T-helper 17 cell (primary cell): ENCODE measurements at regions not wholly inside any gene's neighbourhood (a gene's known extent, or its start where the extent isn't known, plus 50 kb on each side); places are given as distances from the start of the nearest gene placed in this dataset.

Source experiments
- ATAC-seq: fragments of 150-1000 bp; cut with Tn5 transposase; 2 replicates; pipeline ENCODE4 v1.10.0; 2021; ENCODE audit warnings: mild to moderate bottlenecking, moderate library complexity
- DNase-seq, 3 donors: peaks; one replicate each; pipeline versions ENCODE4 v3.0.0 to v3.0.0-alpha.2; 2020 to 2021
- H3K9me3 ChIP-seq: one replicate; pipeline ENCODE4 v1.7.0; 2013; ENCODE audit warnings: low read length, mild to moderate bottlenecking; ENCODE audit not compliant: control insufficient read depth, poor library complexity, severe bottlenecking
- H3K27ac Mint-ChIP-seq: one replicate; pipeline ENCODE4 v1.8.0; 2022; ENCODE audit warnings: mild to moderate bottlenecking, moderate library complexity, mixed read lengths
- H3K27me3 Mint-ChIP-seq: one replicate; pipeline ENCODE4 v1.8.0; 2022; ENCODE audit warnings: mixed read lengths
- H3K36me3 Mint-ChIP-seq: one replicate; pipeline ENCODE4 v1.8.0; 2022; ENCODE audit warnings: low read depth, mixed read lengths
- H3K4me1 Mint-ChIP-seq: one replicate; pipeline ENCODE4 v1.8.0; 2022; ENCODE audit warnings: mild to moderate bottlenecking, mixed read lengths
- H3K4me3 Mint-ChIP-seq: one replicate; pipeline ENCODE4 v1.8.0; 2022; ENCODE audit warnings: mild to moderate bottlenecking, moderate library complexity, mixed read lengths

DNA sequence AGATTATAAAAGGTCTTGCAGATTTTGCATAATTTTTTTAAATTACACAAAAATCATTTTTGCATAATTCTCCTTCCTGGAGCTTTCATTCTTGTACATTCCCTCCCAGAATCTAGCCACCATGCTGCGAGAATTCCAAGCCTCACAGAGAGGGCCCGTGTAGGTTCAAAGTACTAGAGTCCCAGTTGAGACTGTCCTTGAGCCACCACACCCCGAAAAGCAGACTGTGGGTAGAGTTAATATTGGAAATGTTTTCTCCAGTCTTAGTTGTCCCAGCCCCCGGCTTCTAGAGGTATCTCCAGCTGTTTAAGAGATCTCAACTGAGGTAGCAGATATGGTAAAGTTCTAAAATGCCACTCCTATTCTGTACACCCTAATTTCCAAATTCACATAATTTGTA lies 407.3 kb upstream of the ANO3 start:
- H3K27me3 Mint-ChIP-seq, result no peaks in the 10 kb centered on the region
- DNase-seq (no peak), ATAC-seq (no peak)
- H3K9me3 ChIP-seq, result peaks cover 4% of the 10 kb centered on the region
- H3K36me3 Mint-ChIP-seq, result no peaks in the 10 kb centered on the region
- no peak overlapping the region for H3K27ac Mint-ChIP-seq
- no peaks in the 10 kb centered on the region for H3K4me1 Mint-ChIP-seq
- no peak overlapping the region for H3K4me3 Mint-ChIP-seq

- DNase-seq, result no peak
- H3K36me3 Mint-ChIP-seq, result no peaks in the 10 kb centered on the region
- H3K4me1 Mint-ChIP-seq, result no peaks in the 10 kb centered on the region
- no peak overlapping the region for H3K27ac Mint-ChIP-seq
- no peak overlapping the region for H3K4me3 Mint-ChIP-seq
- peaks cover 4% of the 10 kb centered on the region for H3K9me3 ChIP-seq
- no peaks in the 10 kb centered on the region for H3K27me3 Mint-ChIP-seq
- no peak for ATAC-seq
Observed at GRCh38 chr11:25925359-25925758, 406.6 kb upstream of the ANO3 start.

GRCh38 chr11:25927411-25927953 lies 404.4 kb upstream of the ANO3 start:
- no peaks in the 10 kb centered on the region for H3K4me1 Mint-ChIP-seq
- H3K9me3 ChIP-seq, result peaks cover 4% of the 10 kb centered on the region
- no peaks in the 10 kb centered on the region for H3K27me3 Mint-ChIP-seq
- H3K36me3 Mint-ChIP-seq, result no peaks in the 10 kb centered on the region
- H3K27ac Mint-ChIP-seq, result no peak overlapping the region
- no peak overlapping the region for H3K4me3 Mint-ChIP-seq
- DNase-seq, result no peak
- ATAC-seq, result no peak

GRCh38 chr11:25928076-25928475 lies 403.9 kb upstream of the ANO3 start:
- Mint-ChIP-seq H3K4me1 (no peaks in the 10 kb centered on the region), H3K27me3 (no peaks in the 10 kb centered on the region), H3K4me3 (no peak overlapping the region), H3K36me3 (no peaks in the 10 kb centered on the region), H3K27ac (no peak overlapping the region)
- ATAC-seq (no peak), DNase-seq (no peak)
- peaks cover 4% of the 10 kb centered on the region for H3K9me3 ChIP-seq

- no peaks in the 10 kb centered on the region for H3K4me1 Mint-ChIP-seq
- no peaks in the 10 kb centered on the region for H3K27me3 Mint-ChIP-seq
- no peak overlapping the region for H3K4me3 Mint-ChIP-seq
- H3K27ac Mint-ChIP-seq, result no peak overlapping the region
- H3K36me3 Mint-ChIP-seq, result no peaks in the 10 kb centered on the region
- no peaks in the 10 kb centered on the region for H3K9me3 ChIP-seq
- DNase-seq, result no peak
- ATAC-seq, result no peak
Observed at GRCh38 chr11:25938952-25939351, 393.0 kb upstream of the ANO3 start.

- Mint-ChIP-seq H3K4me3 (no peak overlapping the region), H3K27me3 (no peaks in the 10 kb centered on the region), H3K36me3 (no peaks in the 10 kb centered on the region), H3K27ac (no peak overlapping the region), H3K4me1 (no peaks in the 10 kb centered on the region)
- no peak for DNase-seq
- no peak for ATAC-seq
- H3K9me3 ChIP-seq, result no peaks in the 10 kb centered on the region
Observed at GRCh38 chr11:25939691-25940090, 392.2 kb upstream of the ANO3 start.

GRCh38 chr11:25941353-25941752 lies 390.6 kb upstream of the ANO3 start:
- Mint-ChIP-seq H3K27ac (no peak overlapping the region), H3K27me3 (no peaks in the 10 kb centered on the region), H3K4me3 (no peak overlapping the region), H3K36me3 (no peaks in the 10 kb centered on the region), H3K4me1 (no peaks in the 10 kb centered on the region)
- DNase-seq, result no peak
- ATAC-seq, result no peak
- H3K9me3 ChIP-seq, result no peaks in the 10 kb centered on the region

DNA sequence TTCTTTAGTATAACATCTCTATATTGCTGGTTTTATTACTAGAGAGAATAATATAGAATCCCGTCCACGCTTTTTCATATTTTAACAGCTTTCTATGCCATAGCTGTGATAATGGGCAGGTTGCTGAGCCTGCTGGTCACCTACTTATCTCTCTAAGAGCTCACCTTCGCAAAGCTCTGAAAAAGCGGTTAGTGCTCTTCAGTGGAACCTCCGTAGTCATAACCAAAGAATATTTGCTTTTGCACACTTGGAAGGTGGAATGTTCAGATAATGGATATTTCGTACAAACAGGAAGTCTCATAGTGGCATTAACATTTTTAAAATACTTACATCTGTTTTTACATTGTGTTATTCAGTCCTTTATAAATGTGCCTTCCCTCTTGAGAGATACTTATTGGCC lies 388.9 kb upstream of the ANO3 start:
- DNase-seq (no peak), ATAC-seq (no peak)
- Mint-ChIP-seq H3K27me3 (no peaks in the 10 kb centered on the region), H3K36me3 (no peaks in the 10 kb centered on the region), H3K4me1 (no peaks in the 10 kb centered on the region), H3K27ac (no peak overlapping the region), H3K4me3 (no peak overlapping the region)
- no peaks in the 10 kb centered on the region for H3K9me3 ChIP-seq

DNA sequence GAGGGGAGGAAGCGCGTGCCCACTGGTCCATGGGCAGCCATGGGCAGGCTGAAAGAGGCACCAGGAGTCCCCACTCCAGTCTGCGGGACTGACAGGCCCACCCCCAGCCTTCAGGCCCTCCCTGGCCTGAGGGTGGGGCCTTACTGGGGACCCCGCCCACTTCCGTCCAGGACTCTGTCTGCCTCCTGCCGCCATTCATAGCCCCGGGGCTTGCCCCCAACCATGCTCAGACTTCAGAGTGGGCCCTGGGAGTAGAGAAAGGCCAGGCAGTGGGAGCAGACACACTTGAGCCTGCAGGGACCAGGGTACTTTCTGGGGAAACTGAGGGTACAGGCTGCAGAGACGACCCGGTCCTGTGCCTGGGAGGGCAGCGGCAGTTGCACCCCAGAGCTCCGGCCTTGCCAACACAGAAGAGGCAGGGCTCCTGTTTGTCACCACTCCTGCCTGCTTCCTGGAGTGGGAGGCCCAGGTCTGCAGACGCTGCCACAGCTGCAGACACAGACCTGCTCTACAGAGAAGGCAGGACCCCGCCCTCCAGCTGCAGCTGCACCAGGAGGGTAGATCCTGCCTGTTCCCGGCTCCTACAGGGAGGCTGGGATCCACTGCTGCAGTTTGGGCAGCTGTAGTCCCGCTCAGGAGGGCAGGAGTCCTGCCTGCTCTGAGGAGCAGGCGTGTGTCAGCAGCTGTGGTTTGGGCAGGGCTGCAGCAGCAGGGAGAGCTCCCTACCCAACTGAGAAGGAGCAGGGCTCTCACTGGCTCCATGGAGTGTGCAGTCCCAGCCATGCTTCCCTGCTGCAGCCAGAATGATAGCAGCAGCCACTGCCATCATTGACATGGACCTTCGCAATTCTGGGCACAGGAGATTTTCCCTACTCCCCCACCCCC lies 387.9 kb upstream of the ANO3 start:
- no peak for DNase-seq
- ATAC-seq, result no peak
- H3K9me3 ChIP-seq, result no peaks in the 10 kb centered on the region
- no peak overlapping the region for H3K27ac Mint-ChIP-seq
- H3K4me3 Mint-ChIP-seq, result no peak overlapping the region
- no peaks in the 10 kb centered on the region for H3K4me1 Mint-ChIP-seq
- H3K36me3 Mint-ChIP-seq, result no peaks in the 10 kb centered on the region
- H3K27me3 Mint-ChIP-seq, result no peaks in the 10 kb centered on the region

GRCh38 chr11:25949918-25950317 lies 382.0 kb upstream of the ANO3 start:
- no peak overlapping the region for H3K27ac Mint-ChIP-seq
- H3K27me3 Mint-ChIP-seq, result no peaks in the 10 kb centered on the region
- DNase-seq (no peak), ATAC-seq (no peak)
- no peaks in the 10 kb centered on the region for H3K9me3 ChIP-seq
- no peak overlapping the region for H3K4me3 Mint-ChIP-seq
- no peaks in the 10 kb centered on the region for H3K4me1 Mint-ChIP-seq
- no peaks in the 10 kb centered on the region for H3K36me3 Mint-ChIP-seq

GRCh38 chr11:25953006-25953405 lies 378.9 kb upstream of the ANO3 start:
- H3K4me1 Mint-ChIP-seq, result no peaks in the 10 kb centered on the region
- no peak overlapping the region for H3K4me3 Mint-ChIP-seq
- no peak for ATAC-seq
- H3K27me3 Mint-ChIP-seq, result no peaks in the 10 kb centered on the region
- H3K27ac Mint-ChIP-seq, result no peak overlapping the region
- no peaks in the 10 kb centered on the region for H3K9me3 ChIP-seq
- no peaks in the 10 kb centered on the region for H3K36me3 Mint-ChIP-seq
- DNase-seq, result no peak

DNA sequence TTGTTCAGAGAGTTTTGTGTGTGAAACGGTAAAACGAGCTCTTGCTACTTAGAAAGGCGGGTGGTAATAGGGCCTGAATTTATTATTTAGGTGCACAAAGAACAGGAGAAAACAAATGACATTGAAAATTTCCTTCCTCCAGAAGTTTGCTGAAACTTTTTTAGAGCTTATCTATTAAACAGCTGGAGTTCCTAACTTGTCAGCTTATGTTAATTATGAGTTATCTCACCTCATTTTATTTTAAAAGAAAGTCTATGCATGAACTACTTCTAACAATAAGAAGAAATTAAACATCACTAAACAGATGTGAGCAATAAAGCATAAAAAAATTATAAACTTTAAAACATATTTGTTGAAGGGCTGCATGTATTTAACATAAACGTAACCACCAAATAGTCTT lies 373.9 kb upstream of the ANO3 start:
- no peaks in the 10 kb centered on the region for H3K27me3 Mint-ChIP-seq
- H3K36me3 Mint-ChIP-seq, result no peaks in the 10 kb centered on the region
- DNase-seq, result no peak

DNA sequence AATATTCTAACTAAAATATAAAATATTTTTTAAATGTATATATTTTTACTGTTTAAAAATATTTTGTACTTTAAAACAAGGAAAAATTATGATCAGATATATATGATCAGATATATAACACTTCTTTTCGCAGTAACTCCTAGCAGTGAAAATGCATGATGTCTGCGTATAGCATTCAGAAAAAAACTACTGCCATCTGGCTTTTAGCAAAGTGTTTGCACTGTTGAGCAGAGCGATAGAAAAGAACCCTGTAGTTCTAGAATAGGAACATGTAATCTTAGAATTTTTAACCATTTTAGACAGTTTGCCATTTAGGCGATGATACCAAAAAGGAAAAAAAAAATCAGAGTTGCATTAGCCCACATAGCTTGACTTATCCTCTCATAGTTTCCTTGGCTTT lies 370.4 kb upstream of the ANO3 start:
- H3K27ac Mint-ChIP-seq, result no peak overlapping the region
- DNase-seq, result no peak
- no peaks in the 10 kb centered on the region for H3K36me3 Mint-ChIP-seq
- H3K27me3 Mint-ChIP-seq, result no peaks in the 10 kb centered on the region
- H3K9me3 ChIP-seq, result no peaks in the 10 kb centered on the region
- H3K4me3 Mint-ChIP-seq, result no peak overlapping the region
- no peak for ATAC-seq
- H3K4me1 Mint-ChIP-seq, result no peaks in the 10 kb centered on the region

More for the DNA sequence above, 373.9 kb upstream of the ANO3 start:
- no peak for ATAC-seq
- H3K27ac Mint-ChIP-seq, result no peak overlapping the region
- no peaks in the 10 kb centered on the region for H3K9me3 ChIP-seq
- H3K4me3 Mint-ChIP-seq, result no peak overlapping the region
- H3K4me1 Mint-ChIP-seq, result no peaks in the 10 kb centered on the region
